ENCODE measurements at regions not wholly inside any gene's neighbourhood (a gene's known extent, or its start where the extent isn't known, plus 50 kb on each side); places are given as distances from the start of the nearest gene placed in this dataset.

DNA sequence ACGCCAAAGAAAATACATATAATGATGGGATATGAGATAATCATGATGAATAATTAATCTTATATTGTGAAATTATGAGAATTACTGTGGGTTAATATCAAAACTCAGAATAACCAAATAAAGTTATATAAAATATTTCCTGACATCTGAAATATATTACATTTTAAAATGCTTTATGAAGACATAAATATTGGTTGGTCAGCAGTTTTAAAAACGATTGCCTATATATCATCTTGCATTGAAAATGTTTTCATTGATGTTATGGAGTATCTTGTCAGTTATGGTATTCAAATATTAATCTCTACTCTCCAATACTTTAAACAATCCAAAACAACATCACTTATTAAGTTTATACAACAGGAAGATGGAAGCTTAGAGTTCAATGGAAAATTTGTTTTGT lies 228.1 kb upstream of the FERD3L start:
- FAIRE-seq (no peak), DNase-seq (no peak)
- Histone ChIP-seq H3K36me3 (ENCODE audit: control insufficient read depth in 3 of 3, insufficient read depth in 2 of 3, low read depth in 1 of 3, low read length in 3 of 3) (no peaks in the 10 kb centered on the region), H3K4me3 (ENCODE audit: low read depth in 1 of 3, low read length in 3 of 3) (no peak overlapping the region), H3K27ac (ENCODE audit: low read depth in 1 of 3, low read length in 2 of 3) (no peak overlapping the region), H3K27me3 (ENCODE audit: control insufficient read depth in 3 of 3, insufficient read depth in 3 of 3, low read length in 3 of 3) (no peaks in the 10 kb centered on the region), H3K9me3 (ENCODE audit: control insufficient read depth in 2 of 2, insufficient read depth in 1 of 2, low read depth in 1 of 2, low read length in 1 of 2) (no peaks in the 10 kb centered on the region), H3K4me1 (ENCODE audit: control insufficient read depth in 3 of 3, insufficient read depth in 2 of 3, low read depth in 1 of 3, low read length in 2 of 3) (no peaks in the 10 kb centered on the region)
- WGBS, 3 donors: 58 to 63% (median 62%) methylated on average over 2 of the region's 2 CpGs

GRCh38 chr7:19369806-19370205 lies 224.6 kb upstream of the FERD3L start:
- Histone ChIP-seq H3K27me3 (ENCODE audit: control insufficient read depth in 3 of 3, insufficient read depth in 3 of 3, low read length in 3 of 3) (no peaks in the 10 kb centered on the region), H3K27ac (ENCODE audit: low read depth in 1 of 3, low read length in 2 of 3) (no peak overlapping the region), H3K4me1 (ENCODE audit: control insufficient read depth in 3 of 3, insufficient read depth in 2 of 3, low read depth in 1 of 3, low read length in 2 of 3) (no peaks in the 10 kb centered on the region), H3K4me3 (ENCODE audit: low read depth in 1 of 3, low read length in 3 of 3) (no peak overlapping the region), H3K36me3 (ENCODE audit: control insufficient read depth in 3 of 3, insufficient read depth in 2 of 3, low read depth in 1 of 3, low read length in 3 of 3) (no peaks in the 10 kb centered on the region), H3K9me3 (ENCODE audit: control insufficient read depth in 2 of 2, insufficient read depth in 1 of 2, low read depth in 1 of 2, low read length in 1 of 2) (no peaks in the 10 kb centered on the region)
- DNase-seq (no peak), FAIRE-seq (no peak)
- 78 to 81% (median 79%) methylated on average over 4 of the region's 4 CpGs for WGBS, 3 donors

- no peak for FAIRE-seq
- Histone ChIP-seq H3K9me3 (ENCODE audit: control insufficient read depth in 2 of 2, insufficient read depth in 1 of 2, low read depth in 1 of 2, low read length in 1 of 2) (no peaks in the 10 kb centered on the region), H3K36me3 (ENCODE audit: control insufficient read depth in 3 of 3, insufficient read depth in 2 of 3, low read depth in 1 of 3, low read length in 3 of 3) (no peaks in the 10 kb centered on the region), H3K4me1 (ENCODE audit: control insufficient read depth in 3 of 3, insufficient read depth in 2 of 3, low read depth in 1 of 3, low read length in 2 of 3) (no peaks in the 10 kb centered on the region), H3K27ac (ENCODE audit: low read depth in 1 of 3, low read length in 2 of 3) (no peak overlapping the region), H3K4me3 (ENCODE audit: low read depth in 1 of 3, low read length in 3 of 3) (no peak overlapping the region), H3K27me3 (ENCODE audit: control insufficient read depth in 3 of 3, insufficient read depth in 3 of 3, low read length in 3 of 3) (no peaks in the 10 kb centered on the region)
- 18 to 61% (median 33%) methylated on average over 2 of the region's 2 CpGs for WGBS, 3 donors
- DNase-seq: no peak
Observed at GRCh38 chr7:19369182-19369581, 224.0 kb upstream of the FERD3L start.

- Histone ChIP-seq H3K27ac (ENCODE audit: low read depth in 1 of 3, low read length in 2 of 3) (no peak overlapping the region), H3K4me3 (ENCODE audit: low read depth in 1 of 3, low read length in 3 of 3) (no peak overlapping the region), H3K27me3 (ENCODE audit: control insufficient read depth in 3 of 3, insufficient read depth in 3 of 3, low read length in 3 of 3) (no peaks in the 10 kb centered on the region), H3K9me3 (ENCODE audit: control insufficient read depth in 2 of 2, insufficient read depth in 1 of 2, low read depth in 1 of 2, low read length in 1 of 2) (no peaks in the 10 kb centered on the region), H3K36me3 (ENCODE audit: control insufficient read depth in 3 of 3, insufficient read depth in 2 of 3, low read depth in 1 of 3, low read length in 3 of 3) (no peaks in the 10 kb centered on the region), H3K4me1 (ENCODE audit: control insufficient read depth in 3 of 3, insufficient read depth in 2 of 3, low read depth in 1 of 3, low read length in 2 of 3) (no peaks in the 10 kb centered on the region)
- DNase-seq (no peak), FAIRE-seq (no peak)
- WGBS, 3 donors: 84 to 92% (median 86%) methylated on average over 7 of the region's 7 CpGs
Observed at GRCh38 chr7:19368491-19368925, 223.3 kb upstream of the FERD3L start.

DNA sequence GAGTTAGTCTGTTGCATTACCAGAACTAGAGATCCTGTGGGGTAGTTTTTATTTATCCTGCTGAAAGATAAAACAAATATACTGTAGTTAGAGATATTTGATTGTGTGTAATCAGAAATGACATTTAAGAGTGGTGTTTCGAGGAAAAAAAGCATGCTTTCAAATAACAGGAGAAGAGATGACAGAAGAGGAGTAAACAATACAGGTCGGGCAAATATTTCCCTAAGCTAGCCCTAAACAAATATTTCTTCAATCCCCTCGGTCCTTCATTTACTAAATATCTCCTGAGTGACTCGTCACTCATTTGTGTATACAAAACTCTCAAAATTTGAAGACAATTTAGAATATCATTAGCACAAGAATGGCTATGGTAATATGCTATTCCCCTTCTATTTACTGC lies 219.7 kb upstream of the FERD3L start:
- no peak overlapping the region for H3K27ac ChIP-seq (ENCODE audit: low read depth in 1 of 3, low read length in 2 of 3)
- H3K9me3 ChIP-seq (ENCODE audit: control insufficient read depth in 2 of 2, insufficient read depth in 1 of 2, low read depth in 1 of 2, low read length in 1 of 2): no peaks in the 10 kb centered on the region
- H3K4me1 ChIP-seq (ENCODE audit: control insufficient read depth in 3 of 3, insufficient read depth in 2 of 3, low read depth in 1 of 3, low read length in 2 of 3): no peaks in the 10 kb centered on the region
- no peak for DNase-seq
- H3K27me3 ChIP-seq (ENCODE audit: control insufficient read depth in 3 of 3, insufficient read depth in 3 of 3, low read length in 3 of 3): no peaks in the 10 kb centered on the region
- H3K4me3 ChIP-seq (ENCODE audit: low read depth in 1 of 3, low read length in 3 of 3): no peak overlapping the region
- WGBS, 3 donors: 18 to 39% (median 21%) methylated on average over 4 of the region's 4 CpGs
- FAIRE-seq: no peak
- H3K36me3 ChIP-seq (ENCODE audit: control insufficient read depth in 3 of 3, insufficient read depth in 2 of 3, low read depth in 1 of 3, low read length in 3 of 3): no peaks in the 10 kb centered on the region

DNA sequence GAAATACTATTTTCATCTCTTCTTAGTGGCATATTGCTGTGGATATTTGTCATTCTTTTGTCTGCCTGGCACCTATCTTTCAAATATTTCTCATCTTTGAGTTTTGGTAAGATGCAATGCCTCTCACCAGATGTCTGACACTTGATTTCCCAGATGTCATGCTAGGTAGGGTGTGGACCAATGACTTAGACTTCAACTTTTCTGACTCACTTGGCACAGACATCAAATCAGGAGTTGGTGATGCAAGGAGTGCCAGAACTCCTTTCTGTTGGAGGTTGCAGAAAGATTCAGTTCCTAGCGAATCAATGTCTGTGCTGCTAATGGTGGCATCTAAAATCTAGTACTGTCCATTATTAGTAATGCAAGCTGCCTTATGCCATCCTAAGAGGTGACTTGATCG lies 216.9 kb upstream of the FERD3L start:
- no peak overlapping the region for H3K4me3 ChIP-seq (ENCODE audit: low read depth in 1 of 3, low read length in 3 of 3)
- no peak overlapping the region for H3K27ac ChIP-seq (ENCODE audit: low read depth in 1 of 3, low read length in 2 of 3)
- H3K27me3 ChIP-seq (ENCODE audit: control insufficient read depth in 3 of 3, insufficient read depth in 3 of 3, low read length in 3 of 3): no peaks in the 10 kb centered on the region
- WGBS, 3 donors: 91 to 94% (median 91%) methylated on average over 2 of the region's 2 CpGs
- H3K36me3 ChIP-seq (ENCODE audit: control insufficient read depth in 3 of 3, insufficient read depth in 2 of 3, low read depth in 1 of 3, low read length in 3 of 3): no peaks in the 10 kb centered on the region
- DNase-seq: no peak
- FAIRE-seq: no peak
- no peaks in the 10 kb centered on the region for H3K9me3 ChIP-seq (ENCODE audit: control insufficient read depth in 2 of 2, insufficient read depth in 1 of 2, low read depth in 1 of 2, low read length in 1 of 2)
- H3K4me1 ChIP-seq (ENCODE audit: control insufficient read depth in 3 of 3, insufficient read depth in 2 of 3, low read depth in 1 of 3, low read length in 2 of 3): no peaks in the 10 kb centered on the region

DNA sequence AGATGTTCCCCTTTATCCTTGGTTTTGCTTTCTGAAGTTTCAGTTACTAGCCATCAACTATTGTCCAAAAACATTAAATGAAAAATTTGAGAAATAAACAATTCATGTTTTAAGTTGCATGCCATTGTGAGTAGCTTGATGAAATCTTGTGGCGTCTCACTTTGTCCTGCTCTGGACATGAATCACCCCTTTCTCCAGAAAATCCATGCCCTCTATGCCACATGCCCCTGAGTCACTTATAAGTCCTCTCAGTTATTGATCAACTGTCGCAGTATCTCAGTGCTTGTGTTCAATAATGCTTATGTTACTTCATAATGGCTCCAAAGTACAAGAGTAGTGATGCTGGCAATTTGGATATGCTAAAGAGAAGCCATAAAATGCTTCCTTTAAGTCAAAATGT lies 208.0 kb upstream of the FERD3L start:
- H3K36me3 ChIP-seq (ENCODE audit: control insufficient read depth in 3 of 3, insufficient read depth in 2 of 3, low read depth in 1 of 3, low read length in 3 of 3): no peaks in the 10 kb centered on the region
- FAIRE-seq: no peak

DNA sequence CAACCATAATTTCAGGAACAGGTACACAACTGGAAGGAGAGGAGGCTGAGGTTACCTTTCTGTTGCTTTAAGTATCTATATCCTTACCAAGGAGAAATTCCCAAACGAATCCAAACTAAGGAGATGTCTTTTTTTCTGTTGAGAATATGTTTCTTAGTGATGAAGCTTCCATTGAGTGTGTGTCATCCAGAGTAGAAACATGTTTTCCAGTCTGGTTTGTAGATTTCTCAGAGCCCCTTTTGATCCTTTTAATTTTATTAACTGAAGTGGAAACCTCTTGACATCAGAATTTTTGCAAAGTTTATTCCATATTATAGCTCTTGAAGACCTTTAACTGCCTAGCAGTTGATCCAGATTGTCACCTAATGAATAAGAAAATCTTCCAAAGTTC lies 207.1 kb upstream of the FERD3L start:
- Histone ChIP-seq H3K27ac (ENCODE audit: low read depth in 1 of 3, low read length in 2 of 3) (no peak overlapping the region), H3K27me3 (ENCODE audit: control insufficient read depth in 3 of 3, insufficient read depth in 3 of 3, low read length in 3 of 3) (no peaks in the 10 kb centered on the region), H3K36me3 (ENCODE audit: control insufficient read depth in 3 of 3, insufficient read depth in 2 of 3, low read depth in 1 of 3, low read length in 3 of 3) (no peaks in the 10 kb centered on the region), H3K4me3 (ENCODE audit: low read depth in 1 of 3, low read length in 3 of 3) (no peak overlapping the region), H3K9me3 (ENCODE audit: control insufficient read depth in 2 of 2, insufficient read depth in 1 of 2, low read depth in 1 of 2, low read length in 1 of 2) (peaks cover 0 to 1% of the 10 kb centered on the region in 2 donors), H3K4me1 (ENCODE audit: control insufficient read depth in 3 of 3, insufficient read depth in 2 of 3, low read depth in 1 of 3, low read length in 2 of 3) (no peaks in the 10 kb centered on the region)
- no peak for DNase-seq
- WGBS, 3 donors: 9 to 31% (median 10%) methylated on average over 1 of the region's 1 CpG
- FAIRE-seq: no peak

More for the DNA sequence above, 208.0 kb upstream of the FERD3L start:
- peaks cover 0 to 1% of the 10 kb centered on the region in 2 donors for H3K9me3 ChIP-seq (ENCODE audit: control insufficient read depth in 2 of 2, insufficient read depth in 1 of 2, low read depth in 1 of 2, low read length in 1 of 2)
- 32 to 71% (median 43%) methylated on average over 2 of the region's 2 CpGs for WGBS, 3 donors
- H3K27ac ChIP-seq (ENCODE audit: low read depth in 1 of 3, low read length in 2 of 3): no peak overlapping the region
- no peaks in the 10 kb centered on the region for H3K4me1 ChIP-seq (ENCODE audit: control insufficient read depth in 3 of 3, insufficient read depth in 2 of 3, low read depth in 1 of 3, low read length in 2 of 3)
- H3K4me3 ChIP-seq (ENCODE audit: low read depth in 1 of 3, low read length in 3 of 3): no peak overlapping the region
- no peak for DNase-seq
- no peaks in the 10 kb centered on the region for H3K27me3 ChIP-seq (ENCODE audit: control insufficient read depth in 3 of 3, insufficient read depth in 3 of 3, low read length in 3 of 3)
